IMR-90 (cell line): ENCODE measurements at regions not wholly inside any gene's neighbourhood (a gene's known extent, or its start where the extent isn't known, plus 50 kb on each side); places are given as distances from the start of the nearest gene placed in this dataset.

Experiments used
- ATAC-seq: fragments of 200-7000 bp; cut with Tn5 transposase; 2 replicates; pipeline ENCODE4 v1.9.1; 2020; ENCODE audit warnings: low read depth, mild to moderate bottlenecking, moderate library complexity
- BruUV-seq: library from RNA; stranded (reverse); fragments of 400-500 nt; replicated peaks from 2 replicates; lab custom pipeline; 2021; lab: Mats Ljungman, UMichigan
- CTCF ChIA-PET: fragments of 300-600 bp; formaldehyde crosslinking; extraction: SDS; loops from one replicate; lab custom pipeline; 2021; ENCODE audit warnings: antibody characterized with exemption; lab: Yijun Ruan, JAX
- POLR2A ChIA-PET: fragments of 300-600 bp; sonication (Branson Sonifier 250); formaldehyde crosslinking; loops from one replicate; lab custom pipeline; 2022; ENCODE audit warnings: antibody characterized with exemption; ENCODE audit not compliant: unreplicated experiment; lab: Charles Lee
- DNase-seq: peaks from one replicate; pipeline ENCODE4 v3.0.0; 2013
- H2AFZ ChIP-seq: replicated peaks from 2 replicates; pipeline ENCODE3; 2013; ENCODE audit warnings: low read length, mild to moderate bottlenecking; ENCODE audit not compliant: poor library complexity
- H2AK5ac ChIP-seq: 2 replicates; pipeline ENCODE4 v1.6.1; 2013; ENCODE audit warnings: low read depth, low read length, inconsistent platforms
- H2AK9ac ChIP-seq: replicated peaks from 2 replicates; pipeline ENCODE3; 2013; ENCODE audit warnings: mild to moderate bottlenecking, low read depth, low read length, moderate library complexity; ENCODE audit not compliant: poor library complexity
- H2BK120ac ChIP-seq: 2 replicates; pipeline ENCODE4 v1.6.1; 2013; ENCODE audit warnings: low read depth, low read length, inconsistent platforms
- H2BK15ac ChIP-seq: 3 replicates; pipeline ENCODE4 v1.6.1; 2013; ENCODE audit warnings: low read depth, low read length, inconsistent platforms
- H2BK20ac ChIP-seq: 2 replicates; pipeline ENCODE4 v1.6.1; 2013; ENCODE audit warnings: low read depth, mild to moderate bottlenecking, inconsistent platforms, low read length, moderate library complexity
- H2BK5ac ChIP-seq: 2 replicates; pipeline ENCODE4 v1.6.1; 2013; ENCODE audit warnings: mild to moderate bottlenecking, low read depth, low read length, inconsistent platforms; ENCODE audit not compliant: poor library complexity, severe bottlenecking
- H3K14ac ChIP-seq: replicated peaks from 2 replicates; pipeline ENCODE4 v1.6.1; 2013; ENCODE audit warnings: low read depth, low read length, inconsistent platforms
- H3K18ac ChIP-seq: 2 replicates; pipeline ENCODE4 v1.6.1; 2013; ENCODE audit warnings: low read depth, low read length, control low read depth
- H3K23ac ChIP-seq: 2 replicates; pipeline ENCODE4 v1.6.1; 2013; ENCODE audit warnings: low read depth, low read length, inconsistent platforms
- H3K27ac ChIP-seq: 2 replicates; pipeline ENCODE4 v1.5.1; 2013; ENCODE audit warnings: mild to moderate bottlenecking, control low read depth, low read length; ENCODE audit not compliant: insufficient read depth
- H3K27me3 ChIP-seq: 2 replicates; pipeline ENCODE4 v1.6.1; 2013; ENCODE audit warnings: low read length; ENCODE audit not compliant: control insufficient read depth, insufficient read depth
- H3K36me3 ChIP-seq: 2 replicates; pipeline ENCODE4 v1.6.1; 2013; ENCODE audit warnings: low read length, mixed read lengths; ENCODE audit not compliant: control insufficient read depth, insufficient read depth
- H3K4ac ChIP-seq: 2 replicates; pipeline ENCODE4 v1.6.1; 2013; ENCODE audit warnings: low read depth, low read length, inconsistent platforms
- H3K4me1 ChIP-seq: 2 replicates; pipeline ENCODE4 v1.6.1; 2013; ENCODE audit warnings: low read length, mixed read lengths; ENCODE audit not compliant: control insufficient read depth, insufficient read depth
- H3K4me2 ChIP-seq: 2 replicates; pipeline ENCODE4 v1.6.1; 2013; ENCODE audit warnings: low read depth, mild to moderate bottlenecking, control low read depth, low read length, moderate library complexity
- H3K4me3 ChIP-seq: 2 replicates; pipeline ENCODE4 v1.5.1; 2013; ENCODE audit warnings: low read depth, mild to moderate bottlenecking, control low read depth, low read length, moderate library complexity; ENCODE audit not compliant: insufficient read depth
- H3K56ac ChIP-seq: 2 replicates; pipeline ENCODE4 v1.6.1; 2013; ENCODE audit warnings: low read length, inconsistent platforms; ENCODE audit not compliant: insufficient read depth; ENCODE audit errors: extremely low read depth
- H3K79me1 ChIP-seq, 2 experiments: 2 replicates each; pipeline ENCODE4 v1.6.1; 2013; ENCODE audit warnings: low read length in 2 of 2, inconsistent platforms in 1 of 2, low read depth in 1 of 2
- H3K9ac ChIP-seq: 2 replicates; pipeline ENCODE4 v1.6.1; 2013; ENCODE audit warnings: low read depth, low read length, control low read depth
- H3K9me1 ChIP-seq: 2 replicates; pipeline ENCODE4 v1.6.1; 2013; ENCODE audit warnings: low read length, inconsistent platforms; ENCODE audit not compliant: insufficient read depth
- H3K9me3 ChIP-seq: 2 replicates; pipeline ENCODE4 v1.6.1; 2013; ENCODE audit warnings: low read length; ENCODE audit not compliant: control insufficient read depth, insufficient read depth
- H4K20me1 ChIP-seq: 2 replicates; pipeline ENCODE4 v1.6.1; 2013; ENCODE audit warnings: low read length, inconsistent platforms; ENCODE audit not compliant: insufficient read depth
- H4K5ac ChIP-seq: 2 replicates; pipeline ENCODE4 v1.6.1; 2013; ENCODE audit warnings: mild to moderate bottlenecking, low read depth, low read length, control low read depth
- H4K8ac ChIP-seq, 2 experiments: 2 replicates each; pipeline ENCODE4 v1.6.1; 2013; ENCODE audit warnings: low read depth in 2 of 2, low read length in 2 of 2, control low read depth in 1 of 2, inconsistent platforms in 1 of 2
- H4K91ac ChIP-seq: 2 replicates; pipeline ENCODE4 v1.6.1; 2013; ENCODE audit warnings: low read depth, low read length, inconsistent platforms; ENCODE audit not compliant: insufficient read depth
- BHLHE40 ChIP-seq: fragments of 150-350 bp; IDR thresholded peaks from 2 replicates; pipeline ENCODE4 v1.6.1; 2016; ENCODE audit warnings: mild to moderate bottlenecking, low read depth, low read length
- CEBPB ChIP-seq: IDR thresholded peaks from 2 replicates; pipeline ENCODE4 v1.6.1; 2012; ENCODE audit warnings: low read depth, low read length, improper control_type of control experiment
- CHD1 ChIP-seq: IDR thresholded peaks from 2 replicates; pipeline ENCODE4 v1.6.1; 2012; ENCODE audit warnings: low read depth, low read length, improper control_type of control experiment
- CTCF ChIP-seq: conservative IDR thresholded peaks from 2 replicates; pipeline ENCODE4 v1.5.1; 2012; ENCODE audit warnings: mild to moderate bottlenecking, low read depth, low read length, improper control_type of control experiment
- ELK1 ChIP-seq: fragments of 150-350 bp; IDR thresholded peaks from 2 replicates; pipeline ENCODE4 v1.6.1; 2016; ENCODE audit warnings: low read depth, mild to moderate bottlenecking, low read length, moderate library complexity, borderline replicate concordance
- FOS ChIP-seq: fragments of 150-350 bp; IDR thresholded peaks from 2 replicates; pipeline ENCODE4 v1.6.1; 2016; ENCODE audit warnings: low read depth, low read length
- MAFK ChIP-seq: IDR thresholded peaks from 2 replicates; pipeline ENCODE4 v1.6.1; 2012; ENCODE audit warnings: low read depth, low read length, improper control_type of control experiment
- MAZ ChIP-seq: IDR thresholded peaks from 2 replicates; pipeline ENCODE4 v1.6.1; 2012; ENCODE audit warnings: low read depth, mild to moderate bottlenecking, low read length, improper control_type of control experiment, moderate library complexity, borderline replicate concordance
- MXI1 ChIP-seq: IDR thresholded peaks from 2 replicates; pipeline ENCODE4 v1.6.1; 2012; ENCODE audit warnings: low read depth, mild to moderate bottlenecking, low read length, moderate library complexity, borderline replicate concordance
- NFE2L2 ChIP-seq: fragments of 150-350 bp; IDR thresholded peaks from 2 replicates; pipeline ENCODE4 v1.6.1; 2016; ENCODE audit warnings: low read depth, mild to moderate bottlenecking, low read length
- POLR2A ChIP-seq: IDR thresholded peaks from 2 replicates; pipeline ENCODE4 v1.6.1; 2012; ENCODE audit warnings: mild to moderate bottlenecking, low read depth, low read length
- RAD21 ChIP-seq: IDR thresholded peaks from 2 replicates; pipeline ENCODE4 v1.6.1; 2012; ENCODE audit warnings: low read length, improper control_type of control experiment
- RCOR1 ChIP-seq: IDR thresholded peaks from 2 replicates; pipeline ENCODE4 v1.6.1; 2012; ENCODE audit warnings: mild to moderate bottlenecking, low read length, improper control_type of control experiment; ENCODE audit not compliant: insufficient replicate concordance
- RFX5 ChIP-seq: IDR thresholded peaks from 2 replicates; pipeline ENCODE4 v1.8.0; 2012; ENCODE audit warnings: low read depth, mild to moderate bottlenecking, low read length, moderate library complexity
- SMC3 ChIP-seq: fragments of 150-350 bp; IDR thresholded peaks from 2 replicates; pipeline ENCODE4 v1.6.1; 2016; ENCODE audit warnings: low read depth, mild to moderate bottlenecking, antibody characterized with exemption, low read length, moderate library complexity
- USF2 ChIP-seq: fragments of 150-350 bp; IDR thresholded peaks from 2 replicates; pipeline ENCODE4 v1.6.1; 2017; ENCODE audit warnings: mild to moderate bottlenecking, antibody characterized with exemption, low read length, low read depth
- WGBS, 2 experiments: methylation state at CpG; one replicate each; pipeline versions ENCODE4 v1.1.5 to v1.1.7; 2013; ENCODE audit warnings: missing lambda C conversion rate in 2 of 2; ENCODE audit not compliant: insufficient read length in 1 of 2; ENCODE audit errors: extremely low coverage in 2 of 2; 5-methylcytosine and 5-hydroxymethylcytosine counted together
- dilution Hi-C: fragments of 300-500 bp; cut with HindIII; formaldehyde crosslinking; loops from one replicate; pipeline ENCODE4 v1.14.3; 2018; ENCODE audit warnings: low sequenced_read_pairs; ENCODE audit not compliant: unreplicated experiment
- in situ Hi-C: fragments of 300-500 bp; cut with MboI; formaldehyde crosslinking; loops from 3 replicates; pipeline ENCODE4 v1.14.3; 2019; ENCODE audit warnings: low sequenced_read_pairs, inconsistent platforms, mixed read lengths
- intact Hi-C: fragments of 100-400 bp; cut with micrococcal nuclease; formaldehyde crosslinking; loops from 2 replicates; pipeline ENCODE4 v1.10.0; 2022

GRCh38 chr21:22575165-22575584 is 1577.0 kb downstream of the NCAM2 start:
- Histone ChIP-seq H2BK5ac (no peak overlapping the region), H2BK20ac (no peak overlapping the region), H4K8ac (no peak overlapping the region), H3K4me1 (no peaks in the 10 kb centered on the region), H3K18ac (no peak overlapping the region), H3K79me1 (no peaks in the 10 kb centered on the region), H4K91ac (no peak overlapping the region), H3K4me3 (no peak overlapping the region), H3K9me1 (no peaks in the 10 kb centered on the region), H3K23ac (no peak overlapping the region), H3K56ac (no peak overlapping the region), H2AK9ac (no peak overlapping the region), H4K20me1 (no peaks in the 10 kb centered on the region), H4K5ac (no peak overlapping the region), H3K36me3 (no peaks in the 10 kb centered on the region), H2BK15ac (no peak overlapping the region), H3K14ac (no peak overlapping the region), H3K4ac (no peak overlapping the region), H2AFZ (no peak overlapping the region), H3K9ac (no peak overlapping the region), H3K9me3 (peaks cover 8% of the 10 kb centered on the region; the same call in 1 of the 2 replicates), H2AK5ac (no peak overlapping the region), H3K27ac (no peak overlapping the region), H2BK120ac (no peak overlapping the region), H3K27me3 (no peaks in the 10 kb centered on the region), H3K4me2 (no peak overlapping the region)
- no TSS peak for BruUV-seq
- in situ Hi-C loops, result no loop called here
- intact Hi-C loops, result no loop called here
- ATAC-seq (no peak), DNase-seq (no peak)
- dilution Hi-C loops, result no loop called here
- TF ChIP-seq USF2 (no peak), RAD21 (no peak), CEBPB (no peak), BHLHE40 (no peak), FOS (no peak), RCOR1 (no peak), MXI1 (no peak), RFX5 (no peak), ELK1 (no peak), MAZ (no peak), POLR2A (no peak), SMC3 (no peak), NFE2L2 (no peak), MAFK (no peak), CHD1 (no peak), CTCF (no peak)
- no CpG with 5 or more reads among the region's 5 CpGs for WGBS, 2 experiments
- CTCF ChIA-PET, result interaction anchor here (0.8 kb wide), 1 partner anchor 11 kb away, joined by 3 read pairs; no protein-coding TSS in a partner anchor
- POLR2A ChIA-PET, result no interaction called here
